ENCODE measurements at regions not wholly inside any gene's neighbourhood (a gene's known extent, or its start where the extent isn't known, plus 50 kb on each side); places are given as distances from the start of the nearest gene placed in this dataset.

GRCh38 chr17:20944014-20944865 lies 98.6 kb downstream of the USP22 start:
- TF ChIP-seq CTCF (IDR thresholded peaks at IDR 0.05) (no peak), POLR2AphosphoS5 (IDR thresholded peaks at IDR 0.05) (no peak)
